ENCODE measurements at regions not wholly inside any gene's neighbourhood (a gene's known extent, or its start where the extent isn't known, plus 50 kb on each side); places are given as distances from the start of the nearest gene placed in this dataset.

DNA sequence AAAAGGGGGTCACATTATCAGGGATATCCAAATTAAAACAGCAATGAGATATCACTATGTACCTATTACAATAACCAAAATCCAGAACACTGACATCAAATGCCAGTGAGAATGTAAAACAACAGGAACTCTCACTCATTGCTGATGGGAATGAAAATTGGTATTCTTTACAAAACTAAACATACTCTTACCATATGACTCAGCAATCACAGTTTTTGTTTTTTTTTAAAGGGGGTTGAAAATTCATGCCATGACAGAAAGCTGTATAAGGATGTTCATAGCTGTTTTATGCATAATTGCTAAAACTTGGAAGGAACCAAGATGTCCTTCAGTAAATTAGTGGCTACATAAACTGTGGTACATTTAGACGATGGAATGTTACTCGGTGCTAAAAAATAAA lies 71.6 kb upstream of the SLITRK1 start:
- Histone ChIP-seq H3K27ac (no peak overlapping the region), H3K9me3 (replicated peaks in 1 of 3) (no peaks in the 10 kb centered on the region), H3K4me1 (replicated peaks in 1 of 2) (no peaks in the 10 kb centered on the region), H3K4me3 (no peak overlapping the region), H3K36me3 (replicated peaks in 1 of 2) (no peaks in the 10 kb centered on the region), H3K27me3 (no peaks in the 10 kb centered on the region)
- TF ChIP-seq POLR2A (IDR thresholded peaks at IDR 0.05): no peak
- no peak for TF ChIP-seq CTCF (IDR thresholded peaks at IDR 0.05)
- intact Hi-C loops (cut with DNase I): no loop called here
- DNase-seq: no peak
- WGBS, 4 donors: 84 to 93% (median 89%) methylated on average over 2 of the region's 2 CpGs

DNA sequence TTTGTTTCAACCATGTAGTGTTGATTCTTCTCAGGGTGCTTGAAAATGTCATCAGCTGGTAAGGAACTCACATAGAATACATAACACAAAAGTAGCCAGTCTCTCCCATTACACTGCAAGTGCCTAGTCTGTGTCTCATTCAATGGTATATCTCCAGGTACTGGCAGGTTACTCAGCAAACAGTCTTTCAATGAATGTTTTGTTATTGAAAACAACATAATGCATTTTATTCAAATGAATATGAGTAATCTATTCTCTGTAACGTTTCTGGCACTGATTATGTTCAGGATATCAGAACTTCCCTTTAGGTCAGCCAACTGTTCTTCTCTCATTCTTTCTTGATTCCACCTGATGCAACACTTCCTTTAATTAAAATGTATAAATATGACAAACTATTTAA lies 68.0 kb upstream of the SLITRK1 start:
- H3K4me1 ChIP-seq (replicated peaks in 1 of 2): no peaks in the 10 kb centered on the region
- no peak overlapping the region for H3K27ac ChIP-seq
- H3K9me3 ChIP-seq (replicated peaks in 1 of 3): no peaks in the 10 kb centered on the region
- TF ChIP-seq CTCF (IDR thresholded peaks at IDR 0.05): no peak
- no peak for TF ChIP-seq POLR2A (IDR thresholded peaks at IDR 0.05)
- no peaks in the 10 kb centered on the region for H3K36me3 ChIP-seq (replicated peaks in 1 of 2)
- H3K4me3 ChIP-seq: no peak overlapping the region
- WGBS, 4 donors: 27 to 56% (median 37%) methylated on average over 1 of the region's 1 CpG
- intact Hi-C loops (cut with DNase I): no loop called here
- no peaks in the 10 kb centered on the region for H3K27me3 ChIP-seq
- no peak for DNase-seq

DNA sequence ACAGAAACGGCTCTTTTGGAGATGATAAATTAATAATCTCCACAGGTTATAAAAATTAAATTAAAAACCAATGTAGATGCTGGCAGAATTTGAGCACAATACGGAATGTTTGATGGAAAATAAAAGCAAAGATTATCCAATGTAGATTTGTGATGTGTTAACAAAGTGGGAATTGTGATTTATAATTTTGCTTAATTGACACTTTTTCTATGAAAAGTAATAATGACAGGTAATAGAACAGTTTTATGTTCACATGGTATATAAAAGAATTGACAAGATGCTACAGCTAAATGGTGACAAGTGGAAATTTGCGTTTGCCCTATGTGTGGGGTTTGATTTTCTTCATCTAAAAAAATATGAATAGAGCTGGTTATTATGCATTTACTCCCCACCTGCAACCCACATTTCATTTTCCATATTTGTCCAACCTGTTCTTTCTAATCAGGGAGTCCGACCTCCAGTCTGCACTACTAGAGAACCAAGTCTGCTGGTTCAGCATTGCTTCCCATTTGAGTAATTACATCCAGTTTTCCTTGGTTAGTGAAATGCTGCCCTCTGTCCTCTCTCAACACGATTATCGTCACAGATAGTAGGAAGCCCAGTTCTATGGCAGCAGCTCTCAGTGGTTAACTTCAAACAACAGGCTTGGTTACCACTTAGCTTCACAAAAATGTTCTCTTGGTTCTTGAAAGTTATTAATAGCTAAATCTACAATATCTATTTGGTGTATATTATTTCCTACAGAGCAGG lies 61.4 kb upstream of the SLITRK1 start:
- Histone ChIP-seq H3K36me3 (replicated peaks in 1 of 2) (no peaks in the 10 kb centered on the region), H3K9me3 (replicated peaks in 1 of 3) (no peaks in the 10 kb centered on the region), H3K4me3 (no peak overlapping the region), H3K27ac (no peak overlapping the region), H3K27me3 (no peaks in the 10 kb centered on the region), H3K4me1 (replicated peaks in 1 of 2) (no peaks in the 10 kb centered on the region)
- 55 to 75% (median 64%) methylated on average over 6 of the region's 6 CpGs for WGBS, 4 donors
- no peak for DNase-seq
- intact Hi-C loops (cut with DNase I): no loop called here
- no peak for TF ChIP-seq CTCF (IDR thresholded peaks at IDR 0.05)
- TF ChIP-seq POLR2A (IDR thresholded peaks at IDR 0.05): no peak

- TF ChIP-seq POLR2A (IDR thresholded peaks at IDR 0.05): no peak
- no peak for TF ChIP-seq CTCF (IDR thresholded peaks at IDR 0.05)
Measured at GRCh38 chr13:83941701-83942335, 59.5 kb upstream of the SLITRK1 start.

More at GRCh38 chr13:83941701-83942335, 59.5 kb upstream of the SLITRK1 start:
- DNase-seq: no peak
- Histone ChIP-seq H3K4me3 (no peak overlapping the region), H3K27me3 (no peaks in the 10 kb centered on the region), H3K27ac (no peak overlapping the region), H3K4me1 (replicated peaks in 1 of 2) (no peaks in the 10 kb centered on the region), H3K36me3 (replicated peaks in 1 of 2) (no peaks in the 10 kb centered on the region), H3K9me3 (replicated peaks in 1 of 3) (no peaks in the 10 kb centered on the region)
- intact Hi-C loops (cut with DNase I): no loop called here
- 80 to 90% (median 87%) methylated on average over 4 of the region's 4 CpGs for WGBS, 4 donors

All from adrenal gland (tissue), 9 donors.